ENCODE measurements at regions not wholly inside any gene's neighbourhood (a gene's known extent, or its start where the extent isn't known, plus 50 kb on each side); places are given as distances from the start of the nearest gene placed in this dataset.

- Histone ChIP-seq H3K4me3 (ENCODE audit: low read length) (no peak overlapping the region), H3K36me3 (ENCODE audit: control insufficient read depth, low read length) (no peaks in the 10 kb centered on the region), H3K79me2 (ENCODE audit: control insufficient read depth, low read length) (peaks cover 3% of the 10 kb centered on the region; the same call in 1 of the 2 replicates), H3K4me1 (ENCODE audit: control insufficient read depth, low read length) (peaks cover 11% of the 10 kb centered on the region), H4K20me1 (ENCODE audit: control insufficient read depth, insufficient read depth, low read depth, low read length) (no peaks in the 10 kb centered on the region), H3K9me2 (replicated peaks; ENCODE audit: control insufficient read depth, low read length) (no peaks in the 10 kb centered on the region), H3K4me2 (ENCODE audit: low read length) (no peak overlapping the region), H3K27ac (ENCODE audit: low read depth, low read length) (no peak overlapping the region), H3F3A (ENCODE audit: control insufficient read depth, insufficient read depth) (no peaks in the 10 kb centered on the region), H3K27me3 (ENCODE audit: control insufficient read depth, low read length) (no peaks in the 10 kb centered on the region), H3K9me3 (ENCODE audit: control insufficient read depth, insufficient read depth, low read length) (no peaks in the 10 kb centered on the region)
- TF ChIP-seq CTCF (IDR thresholded peaks at IDR 0.05; ENCODE audit: low read depth, low read length, poor library complexity, severe bottlenecking): no peak
- TF ChIP-seq EZH2phosphoT487 (IDR thresholded peaks at IDR 0.05; ENCODE audit: borderline replicate concordance, low read length): no peak
Measured at GRCh38 chr21:31501926-31502325, 157.6 kb upstream of the SOD1 start.

GRCh38 chr21:31500982-31501381, 156.9 kb upstream of the TIAM1 start:
- Histone ChIP-seq H3K36me3 (ENCODE audit: control insufficient read depth, low read length) (no peaks in the 10 kb centered on the region), H3F3A (ENCODE audit: control insufficient read depth, insufficient read depth) (no peaks in the 10 kb centered on the region), H3K4me3 (ENCODE audit: low read length) (no peak overlapping the region), H3K79me2 (ENCODE audit: control insufficient read depth, low read length) (no peaks in the 10 kb centered on the region; the same call in 1 of the 2 replicates), H4K20me1 (ENCODE audit: control insufficient read depth, insufficient read depth, low read depth, low read length) (no peaks in the 10 kb centered on the region), H3K27me3 (ENCODE audit: control insufficient read depth, low read length) (no peaks in the 10 kb centered on the region), H3K27ac (ENCODE audit: low read depth, low read length) (no peak overlapping the region), H3K9me3 (ENCODE audit: control insufficient read depth, insufficient read depth, low read length) (no peaks in the 10 kb centered on the region), H3K4me1 (ENCODE audit: control insufficient read depth, low read length) (peaks cover 1% of the 10 kb centered on the region), H3K4me2 (ENCODE audit: low read length) (no peak overlapping the region), H3K9me2 (replicated peaks; ENCODE audit: control insufficient read depth, low read length) (no peaks in the 10 kb centered on the region)
- TF ChIP-seq EZH2phosphoT487 (IDR thresholded peaks at IDR 0.05; ENCODE audit: borderline replicate concordance, low read length) (no peak), CTCF (IDR thresholded peaks at IDR 0.05; ENCODE audit: low read depth, low read length, poor library complexity, severe bottlenecking) (no peak)

- Histone ChIP-seq H3K9me2 (replicated peaks; ENCODE audit: control insufficient read depth, low read length) (no peaks in the 10 kb centered on the region), H3K4me2 (ENCODE audit: low read length) (no peak overlapping the region), H3K9me3 (ENCODE audit: control insufficient read depth, insufficient read depth, low read length) (no peaks in the 10 kb centered on the region), H3K4me3 (ENCODE audit: low read length) (no peak overlapping the region), H3F3A (ENCODE audit: control insufficient read depth, insufficient read depth) (no peaks in the 10 kb centered on the region), H3K4me1 (ENCODE audit: control insufficient read depth, low read length) (no peaks in the 10 kb centered on the region), H3K79me2 (ENCODE audit: control insufficient read depth, low read length) (no peaks in the 10 kb centered on the region), H3K27ac (ENCODE audit: low read depth, low read length) (no peak overlapping the region), H4K20me1 (ENCODE audit: control insufficient read depth, insufficient read depth, low read depth, low read length) (no peaks in the 10 kb centered on the region), H3K36me3 (ENCODE audit: control insufficient read depth, low read length) (no peaks in the 10 kb centered on the region), H3K27me3 (ENCODE audit: control insufficient read depth, low read length) (no peaks in the 10 kb centered on the region)
- TF ChIP-seq CTCF (IDR thresholded peaks at IDR 0.05; ENCODE audit: low read depth, low read length, poor library complexity, severe bottlenecking): no peak
- TF ChIP-seq EZH2phosphoT487 (IDR thresholded peaks at IDR 0.05; ENCODE audit: borderline replicate concordance, low read length): no peak
Measured at GRCh38 chr21:31500071-31500470, 156.0 kb upstream of the TIAM1 start.

- H3K4me1 ChIP-seq (ENCODE audit: control insufficient read depth, low read length): no peaks in the 10 kb centered on the region
- H3K9me2 ChIP-seq (replicated peaks; ENCODE audit: control insufficient read depth, low read length): no peaks in the 10 kb centered on the region
- no peak overlapping the region for H3K27ac ChIP-seq (ENCODE audit: low read depth, low read length)
- no peaks in the 10 kb centered on the region for H3K9me3 ChIP-seq (ENCODE audit: control insufficient read depth, insufficient read depth, low read length)
- H3K36me3 ChIP-seq (ENCODE audit: control insufficient read depth, low read length): no peaks in the 10 kb centered on the region
- H3K4me3 ChIP-seq (ENCODE audit: low read length): no peak overlapping the region
- H4K20me1 ChIP-seq (ENCODE audit: control insufficient read depth, insufficient read depth, low read depth, low read length): no peaks in the 10 kb centered on the region
- H3F3A ChIP-seq (ENCODE audit: control insufficient read depth, insufficient read depth): no peaks in the 10 kb centered on the region
- no peak for TF ChIP-seq CTCF (IDR thresholded peaks at IDR 0.05; ENCODE audit: low read depth, low read length, poor library complexity, severe bottlenecking)
- H3K4me2 ChIP-seq (ENCODE audit: low read length): no peak overlapping the region
- no peaks in the 10 kb centered on the region for H3K79me2 ChIP-seq (ENCODE audit: control insufficient read depth, low read length)
- H3K27me3 ChIP-seq (ENCODE audit: control insufficient read depth, low read length): no peaks in the 10 kb centered on the region
Measured at GRCh38 chr21:31498985-31499384, 154.9 kb upstream of the TIAM1 start.
